HCT116 (cell line): ENCODE measurements at regions not wholly inside any gene's neighbourhood (a gene's known extent, or its start where the extent isn't known, plus 50 kb on each side); places are given as distances from the start of the nearest gene placed in this dataset.

Experiments used
- CEBPB ChIP-seq: IDR thresholded peaks from 2 replicates; pipeline ENCODE4 v1.6.1; 2012; ENCODE audit warnings: low read depth
- EZH2 ChIP-seq: fragments of 200-600 bp; sonication (generic); IDR thresholded peaks from 2 replicates; pipeline ENCODE4 v1.6.1; 2017; ENCODE audit warnings: antibody characterized with exemption, mixed run types
- EZH2phosphoT487 ChIP-seq: fragments of 200-600 bp; IDR thresholded peaks from 2 replicates; pipeline ENCODE4 v1.6.1; 2018; ENCODE audit warnings: antibody characterized with exemption, borderline replicate concordance
- POLR2A ChIP-seq: IDR thresholded peaks from 2 replicates; pipeline ENCODE4 v1.7.0; 2011; ENCODE audit warnings: borderline replicate concordance; ENCODE audit not compliant: insufficient read depth, insufficient read length; ENCODE audit errors: extremely low read depth
- POLR2AphosphoS5 ChIP-seq: IDR thresholded peaks from 2 replicates; pipeline ENCODE4 v1.6.1; 2011; ENCODE audit warnings: mild to moderate bottlenecking, low read depth, low read length, moderate library complexity
- REST ChIP-seq: IDR thresholded peaks from 2 replicates; pipeline ENCODE4 v1.6.1; 2012; ENCODE audit warnings: low read depth
- SRF ChIP-seq: IDR thresholded peaks from 2 replicates; pipeline ENCODE4 v1.6.1; 2012; ENCODE audit warnings: low read depth
- ZNF274 ChIP-seq: fragments of 200-500 bp; sonication (Bioruptor generic); IDR thresholded peaks from 2 replicates; pipeline ENCODE4 v1.6.1; 2014; ENCODE audit warnings: mild to moderate bottlenecking, low read depth, low read length, inconsistent platforms
- TF ChIP-seq, protein P1 (sequence below), 3 experiments: fragments of 200-600 bp in 1 of 3; sonication (generic) in 1 of 3; IDR thresholded peaks in 2 of 3; conservative IDR thresholded peaks in 1 of 3; 2 replicates each; pipeline ENCODE4 v1.5.1; 2012 to 2017; ENCODE audit warnings: low read depth in 2 of 3, low read length in 2 of 3, antibody characterized with exemption in 1 of 3, borderline replicate concordance in 1 of 3, control low read depth in 1 of 3, mild to moderate bottlenecking in 1 of 3, mixed read lengths in 1 of 3, mixed run types in 1 of 3, moderate library complexity in 1 of 3; ENCODE audit not compliant: insufficient read depth in 1 of 3
- TF ChIP-seq, protein P2 (sequence below): IDR thresholded peaks from 2 replicates; pipeline ENCODE4 v1.6.1; 2012

- TF ChIP-seq POLR2A (no peak), CEBPB (no peak), EZH2 (no peak), POLR2AphosphoS5 (no peak), REST (no peak), SRF (no peak), EZH2phosphoT487 (no peak), ZNF274 (no peak)
- TF ChIP-seq, protein P1, sequence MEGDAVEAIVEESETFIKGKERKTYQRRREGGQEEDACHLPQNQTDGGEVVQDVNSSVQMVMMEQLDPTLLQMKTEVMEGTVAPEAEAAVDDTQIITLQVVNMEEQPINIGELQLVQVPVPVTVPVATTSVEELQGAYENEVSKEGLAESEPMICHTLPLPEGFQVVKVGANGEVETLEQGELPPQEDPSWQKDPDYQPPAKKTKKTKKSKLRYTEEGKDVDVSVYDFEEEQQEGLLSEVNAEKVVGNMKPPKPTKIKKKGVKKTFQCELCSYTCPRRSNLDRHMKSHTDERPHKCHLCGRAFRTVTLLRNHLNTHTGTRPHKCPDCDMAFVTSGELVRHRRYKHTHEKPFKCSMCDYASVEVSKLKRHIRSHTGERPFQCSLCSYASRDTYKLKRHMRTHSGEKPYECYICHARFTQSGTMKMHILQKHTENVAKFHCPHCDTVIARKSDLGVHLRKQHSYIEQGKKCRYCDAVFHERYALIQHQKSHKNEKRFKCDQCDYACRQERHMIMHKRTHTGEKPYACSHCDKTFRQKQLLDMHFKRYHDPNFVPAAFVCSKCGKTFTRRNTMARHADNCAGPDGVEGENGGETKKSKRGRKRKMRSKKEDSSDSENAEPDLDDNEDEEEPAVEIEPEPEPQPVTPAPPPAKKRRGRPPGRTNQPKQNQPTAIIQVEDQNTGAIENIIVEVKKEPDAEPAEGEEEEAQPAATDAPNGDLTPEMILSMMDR (IDR thresholded peaks at IDR 0.05 in 2 of 3, conservative IDR thresholded peaks at IDR 0.05 in 1 of 3; ENCODE audit: borderline replicate concordance in 1 of 3, insufficient read depth in 1 of 3, low read depth in 2 of 3, low read length in 2 of 3): no peak
- TF ChIP-seq, protein P2, sequence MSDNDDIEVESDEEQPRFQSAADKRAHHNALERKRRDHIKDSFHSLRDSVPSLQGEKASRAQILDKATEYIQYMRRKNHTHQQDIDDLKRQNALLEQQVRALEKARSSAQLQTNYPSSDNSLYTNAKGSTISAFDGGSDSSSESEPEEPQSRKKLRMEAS: no peak
Observed at GRCh38 chr1:47521034-47521881, 83.4 kb downstream of the FOXD2 start.
